Thyroid gland (tissue), 4 donors: ENCODE measurements at regions not wholly inside any gene's neighbourhood (a gene's known extent, or its start where the extent isn't known, plus 50 kb on each side); places are given as distances from the start of the nearest gene placed in this dataset.
A peak's percentile ranks its signal among the peaks of the same experiment; 100 is the strongest.

Source experiments
- DNase-seq, 2 donors: peaks; one replicate each; pipeline ENCODE4 v3.0.0-alpha.2; 2019
- H3K27ac ChIP-seq, 3 donors: fragments of 200-600 bp; sonication (generic); 1 replicate in 2 of 3; 2 replicates in 1 of 3; pipeline ENCODE4 v1.5.1; 2016 to 2019; ENCODE audit warnings: mild to moderate bottlenecking in 1 of 3, moderate library complexity in 1 of 3
- H3K27me3 ChIP-seq: fragments of 200-600 bp; sonication (generic); one replicate; pipeline ENCODE4 v1.5.1; 2019
- H3K36me3 ChIP-seq, 2 donors: fragments of 200-600 bp; sonication (generic); one replicate each; pipeline ENCODE4 v1.5.1; 2016 to 2019
- H3K4me1 ChIP-seq, 2 donors: fragments of 200-600 bp; sonication (generic); one replicate each; pipeline ENCODE4 v1.5.1; 2017 to 2019
- H3K4me3 ChIP-seq, 3 donors: fragments of 200-600 bp; sonication (generic); replicated peaks in 1 of 3; 1 replicate in 2 of 3; 2 replicates in 1 of 3; pipeline ENCODE4 v1.5.1; 2016; ENCODE audit warnings: mild to moderate bottlenecking in 1 of 3
- H3K9me3 ChIP-seq: fragments of 200-600 bp; sonication (generic); one replicate; pipeline ENCODE4 v1.5.1; 2017
- POLR2A ChIP-seq, 2 donors: fragments of 450-650 bp; IDR thresholded peaks; one replicate each; pipeline ENCODE4 v1.6.1; 2017; ENCODE audit warnings: antibody characterized with exemption in 2 of 2, mild to moderate bottlenecking in 2 of 2, moderate library complexity in 1 of 2
- WGBS, 2 donors: methylation state at CpG; one replicate each; pipeline ENCODE4 v1.1.5; 2017; 5-methylcytosine and 5-hydroxymethylcytosine counted together
- intact Hi-C: fragments of 100-400 bp; cut with DNase I; formaldehyde crosslinking; loops from one replicate; pipeline ENCODE4 v1.15.1; 2023
- TF ChIP-seq, protein P1 (sequence below), 6 experiments: fragments of 200-600 bp in 3 of 6; fragments of 450-650 bp in 3 of 6; sonication (generic) in 3 of 6; IDR thresholded peaks; one replicate each; pipeline ENCODE4 v1.5.1; 2016 to 2019; ENCODE audit warnings: antibody characterized with exemption in 6 of 6, mild to moderate bottlenecking in 2 of 6, inconsistent platforms in 1 of 6, moderate library complexity in 1 of 6

DNA sequence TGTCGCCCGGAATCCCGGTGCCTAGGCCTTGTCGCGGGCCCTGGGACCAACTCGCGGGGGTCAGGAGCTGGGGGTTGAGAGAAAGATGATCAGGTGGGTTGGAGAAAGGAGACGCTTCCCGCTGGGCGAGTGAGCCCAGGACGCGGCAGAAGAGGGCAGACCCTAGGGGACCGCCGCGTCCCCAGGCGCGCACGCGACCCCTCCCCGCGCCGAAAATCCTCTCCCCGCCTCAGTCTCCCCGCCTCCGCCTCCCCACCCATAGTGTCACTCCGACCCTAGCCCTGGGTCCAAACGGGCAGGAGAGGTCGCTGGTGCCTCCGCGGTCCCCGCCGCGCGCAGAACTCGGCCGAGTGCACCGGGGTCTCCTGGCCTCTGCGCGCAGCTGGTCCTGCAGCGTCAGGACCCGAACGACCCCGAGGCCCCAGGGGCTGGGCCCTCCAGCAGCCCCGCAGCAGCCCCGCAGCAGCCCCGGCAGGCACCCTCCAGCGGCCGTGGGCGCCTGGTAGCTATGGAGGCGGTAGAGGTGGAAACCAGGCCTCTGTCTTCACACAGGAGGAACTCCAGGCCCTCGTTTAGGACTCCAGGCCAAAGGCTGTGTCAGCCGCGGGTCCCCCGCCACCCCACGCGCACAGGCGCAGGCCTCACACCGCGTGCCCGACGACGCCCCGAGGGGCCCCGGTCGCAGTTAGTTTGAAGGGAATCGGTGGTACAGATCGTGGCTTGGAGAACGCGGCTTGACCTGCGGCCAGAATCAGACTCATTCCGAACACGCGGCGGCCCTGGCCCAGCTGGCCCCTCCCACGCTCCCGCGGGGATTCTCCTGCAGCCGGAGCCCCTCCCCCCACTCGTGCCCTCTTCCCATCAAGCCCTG, 60.1 kb upstream of the EIF5 start:
- Histone ChIP-seq H3K27me3 (no peaks in the 10 kb centered on the region), H3K36me3 (no peaks in the 10 kb centered on the region), H3K27ac (no peak overlapping the region), H3K4me1 (peaks cover 3 to 25% of the 10 kb centered on the region in 2 donors), H3K4me3 (peak overlapping the region in 1 of 3 donors; percentile 25), H3K9me3 (no peaks in the 10 kb centered on the region)
- no peak for TF ChIP-seq POLR2A (IDR thresholded peaks at IDR 0.05)
- TF ChIP-seq, protein P1, sequence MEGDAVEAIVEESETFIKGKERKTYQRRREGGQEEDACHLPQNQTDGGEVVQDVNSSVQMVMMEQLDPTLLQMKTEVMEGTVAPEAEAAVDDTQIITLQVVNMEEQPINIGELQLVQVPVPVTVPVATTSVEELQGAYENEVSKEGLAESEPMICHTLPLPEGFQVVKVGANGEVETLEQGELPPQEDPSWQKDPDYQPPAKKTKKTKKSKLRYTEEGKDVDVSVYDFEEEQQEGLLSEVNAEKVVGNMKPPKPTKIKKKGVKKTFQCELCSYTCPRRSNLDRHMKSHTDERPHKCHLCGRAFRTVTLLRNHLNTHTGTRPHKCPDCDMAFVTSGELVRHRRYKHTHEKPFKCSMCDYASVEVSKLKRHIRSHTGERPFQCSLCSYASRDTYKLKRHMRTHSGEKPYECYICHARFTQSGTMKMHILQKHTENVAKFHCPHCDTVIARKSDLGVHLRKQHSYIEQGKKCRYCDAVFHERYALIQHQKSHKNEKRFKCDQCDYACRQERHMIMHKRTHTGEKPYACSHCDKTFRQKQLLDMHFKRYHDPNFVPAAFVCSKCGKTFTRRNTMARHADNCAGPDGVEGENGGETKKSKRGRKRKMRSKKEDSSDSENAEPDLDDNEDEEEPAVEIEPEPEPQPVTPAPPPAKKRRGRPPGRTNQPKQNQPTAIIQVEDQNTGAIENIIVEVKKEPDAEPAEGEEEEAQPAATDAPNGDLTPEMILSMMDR (IDR thresholded peaks at IDR 0.05) = no peak
- WGBS, 2 donors = 14 to 17% methylated on average over 22 to 27 of the region's 79 CpGs
- DNase-seq = peak; percentile 13 to 17
- intact Hi-C loops = no loop called here

DNA sequence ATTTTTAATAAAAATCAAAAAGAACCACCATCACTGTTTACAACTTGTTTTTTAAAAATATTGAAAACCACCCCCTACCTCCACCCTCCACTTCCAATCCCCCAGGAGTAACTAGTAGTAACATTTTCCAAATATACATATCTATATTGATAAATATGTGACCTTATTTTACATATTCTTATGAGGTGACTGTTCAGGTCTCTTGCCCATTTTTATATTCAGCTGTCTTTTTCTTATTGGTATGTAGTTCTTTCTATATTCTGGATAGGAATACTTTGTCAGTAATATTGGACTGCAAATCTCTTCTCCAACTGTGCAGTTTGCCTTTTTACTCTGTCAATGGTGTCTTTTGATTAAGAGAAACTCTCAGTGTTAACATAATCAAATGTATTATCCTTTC, 59.0 kb upstream of the EIF5 start:
- Histone ChIP-seq H3K27me3 (no peaks in the 10 kb centered on the region), H3K36me3 (no peaks in the 10 kb centered on the region), H3K4me1 (peaks cover 3 to 33% of the 10 kb centered on the region in 2 donors), H3K27ac (no peak overlapping the region), H3K9me3 (no peaks in the 10 kb centered on the region), H3K4me3 (no peak overlapping the region)
- no peak for DNase-seq
- TF ChIP-seq, protein P1 (IDR thresholded peaks at IDR 0.05) = no peak
- no peak for TF ChIP-seq POLR2A (IDR thresholded peaks at IDR 0.05)
- intact Hi-C loops = no loop called here

DNA sequence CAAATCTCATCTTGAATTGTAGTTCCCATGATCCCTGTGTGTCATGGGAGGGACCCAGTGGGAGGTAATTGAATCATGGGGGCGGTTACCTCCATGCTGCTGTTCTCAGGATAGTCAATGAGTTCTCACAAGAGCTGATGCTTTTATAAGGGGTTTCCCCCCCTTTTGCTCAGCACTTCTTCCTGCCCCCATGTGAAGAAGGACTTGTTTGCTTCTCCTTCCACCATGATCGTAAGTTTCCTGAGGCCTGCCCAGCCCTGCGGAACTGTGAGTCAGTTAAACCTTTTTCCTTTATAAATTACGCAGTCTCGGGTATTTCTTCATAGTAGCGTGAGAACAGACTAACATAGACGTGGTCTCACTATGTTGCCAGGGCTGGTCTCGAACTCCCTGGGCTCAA, 56.1 kb upstream of the EIF5 start:
- no peaks in the 10 kb centered on the region for H3K9me3 ChIP-seq
- no peaks in the 10 kb centered on the region for H3K36me3 ChIP-seq
- intact Hi-C loops = no loop called here
- WGBS, 2 donors = 91% methylated on average over 8 of the region's 8 CpGs
- TF ChIP-seq POLR2A (IDR thresholded peaks at IDR 0.05) = no peak
- TF ChIP-seq, protein P1 (IDR thresholded peaks at IDR 0.05) = no peak
- H3K27me3 ChIP-seq = no peaks in the 10 kb centered on the region
- DNase-seq = no peak
- peaks cover 3 to 33% of the 10 kb centered on the region in 2 donors for H3K4me1 ChIP-seq
- H3K27ac ChIP-seq = no peak overlapping the region
- H3K4me3 ChIP-seq = no peak overlapping the region

GRCh38 chr14:103279142-103280025, 54.7 kb upstream of the EIF5 start:
- Histone ChIP-seq H3K9me3 (no peaks in the 10 kb centered on the region), H3K36me3 (no peaks in the 10 kb centered on the region), H3K27ac (peak overlapping the region in 1 of 3 donors; percentile 1), H3K27me3 (no peaks in the 10 kb centered on the region), H3K4me1 (peaks cover 0 to 19% of the 10 kb centered on the region in 2 donors), H3K4me3 (peak overlapping the region in 1 of 3 donors; percentile 27)
- peak; percentile 78 to 79 for DNase-seq
- 24 to 40% methylated on average over 10 to 41 of the region's 102 CpGs for WGBS, 2 donors
- intact Hi-C loops = no loop called here
- TF ChIP-seq POLR2A (IDR thresholded peaks at IDR 0.05) = no peak
- TF ChIP-seq, protein P1 (IDR thresholded peaks at IDR 0.05) = no peak
